ENCODE measurements at regions not wholly inside any gene's neighbourhood (a gene's known extent, or its start where the extent isn't known, plus 50 kb on each side); places are given as distances from the start of the nearest gene placed in this dataset.
"Not testable (repeated sequence)": the region's sequence is repeated elsewhere in the genome, so short reads cannot be mapped to it uniquely, and the experiment has no call there.

GRCh38 chr9:82117026-82117811, 128.6 kb downstream of the SPATA31D1 start:
- DNase-seq, result no peak

GRCh38 chr9:82122731-82123130, 134.2 kb downstream of the SPATA31D1 start:
- DNase-seq, result no peak

GRCh38 chr9:82124090-82124489, 135.5 kb downstream of the SPATA31D1 start:
- DNase-seq, result no peak

- DNase-seq, result no peak
Measured at GRCh38 chr9:82126256-82126655, 137.7 kb downstream of the SPATA31D1 start.

GRCh38 chr9:82127465-82127864, 138.9 kb downstream of the SPATA31D1 start:
- no peak for DNase-seq

GRCh38 chr9:82128011-82128696, 139.6 kb downstream of the SPATA31D1 start:
- DNase-seq, result no peak

GRCh38 chr9:82129708-82130107, 141.1 kb downstream of the SPATA31D1 start:
- no peak for DNase-seq

GRCh38 chr9:82130331-82131042, 141.9 kb downstream of the SPATA31D1 start:
- no peak for DNase-seq

GRCh38 chr9:82131072-82131471, 142.5 kb downstream of the SPATA31D1 start:
- DNase-seq, result no peak

GRCh38 chr9:82132024-82132423, 143.5 kb downstream of the SPATA31D1 start:
- DNase-seq, result no peak

- no peak for DNase-seq
Measured at GRCh38 chr9:82134010-82134409, 145.4 kb downstream of the SPATA31D1 start.

GRCh38 chr9:82135106-82135505, 146.5 kb downstream of the SPATA31D1 start:
- DNase-seq, result no peak

- DNase-seq, result not testable (repeated sequence)
Measured at GRCh38 chr9:82138081-82138480, 149.5 kb downstream of the SPATA31D1 start.

- DNase-seq, result no peak
Measured at GRCh38 chr9:82140471-82140870, 151.9 kb downstream of the SPATA31D1 start.

- no peak for DNase-seq
Measured at GRCh38 chr9:82144803-82145202, 156.2 kb downstream of the SPATA31D1 start.

GRCh38 chr9:82146677-82147076, 158.1 kb downstream of the SPATA31D1 start:
- no peak for DNase-seq

GRCh38 chr9:82147798-82148425, 159.3 kb downstream of the SPATA31D1 start:
- DNase-seq, result no peak

GRCh38 chr9:82148426-82148810, 159.8 kb downstream of the SPATA31D1 start:
- DNase-seq, result no peak

GRCh38 chr9:82148901-82149461, 160.4 kb downstream of the SPATA31D1 start:
- DNase-seq, result no peak

GRCh38 chr9:82149501-82149946, 161.0 kb downstream of the SPATA31D1 start:
- DNase-seq, result no peak

GRCh38 chr9:82152181-82152580, 163.6 kb downstream of the SPATA31D1 start:
- DNase-seq, result no peak

- DNase-seq, result no peak
Measured at GRCh38 chr9:82153032-82153431, 164.5 kb downstream of the SPATA31D1 start.

GRCh38 chr9:82154573-82154972, 166.0 kb downstream of the SPATA31D1 start:
- DNase-seq, result no peak

All from T-helper 2 cell (primary cell).